AG10803 (cell line): ENCODE measurements at regions not wholly inside any gene's neighbourhood (a gene's known extent, or its start where the extent isn't known, plus 50 kb on each side); places are given as distances from the start of the nearest gene placed in this dataset.
"Not testable (repeated sequence)": the region's sequence is repeated elsewhere in the genome, so short reads cannot be mapped to it uniquely, and the experiment has no call there.

ENCODE experiments used
- DNase-seq: peaks from one replicate; pipeline ENCODE4 v3.0.0; 2010; ENCODE audit warnings: low read depth
- H3K4me3 ChIP-seq: 2 replicates; pipeline ENCODE4 v1.5.1; 2011; ENCODE audit warnings: mild to moderate bottlenecking, low read length, control low read depth
- TF ChIP-seq, protein P1 (sequence below): conservative IDR thresholded peaks from 2 replicates; pipeline ENCODE4 v1.5.1; 2011; ENCODE audit warnings: mild to moderate bottlenecking, low read length, control low read depth, inconsistent platforms

DNA sequence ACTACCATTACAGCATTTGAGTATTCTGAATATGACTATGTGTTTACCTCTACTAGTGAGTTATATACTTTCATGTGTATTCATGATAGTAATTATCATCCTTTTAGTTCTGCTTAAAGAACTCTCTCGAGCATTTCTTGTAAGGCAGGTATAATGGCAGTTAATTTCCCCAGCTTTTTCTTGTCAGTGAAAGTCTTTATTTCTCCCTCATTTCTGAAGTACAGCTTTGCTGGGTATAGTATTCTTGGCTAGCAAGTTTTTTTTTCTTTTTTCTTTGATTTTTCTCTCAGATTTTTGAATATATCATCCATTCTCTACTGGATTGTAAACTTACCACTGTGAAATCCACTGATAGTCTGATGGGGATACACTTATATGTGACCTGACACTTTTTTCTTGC, 165.9 kb upstream of the ARHGAP5 start:
- DNase-seq: no peak
- no peak overlapping the region for H3K4me3 ChIP-seq
- TF ChIP-seq, protein P1, sequence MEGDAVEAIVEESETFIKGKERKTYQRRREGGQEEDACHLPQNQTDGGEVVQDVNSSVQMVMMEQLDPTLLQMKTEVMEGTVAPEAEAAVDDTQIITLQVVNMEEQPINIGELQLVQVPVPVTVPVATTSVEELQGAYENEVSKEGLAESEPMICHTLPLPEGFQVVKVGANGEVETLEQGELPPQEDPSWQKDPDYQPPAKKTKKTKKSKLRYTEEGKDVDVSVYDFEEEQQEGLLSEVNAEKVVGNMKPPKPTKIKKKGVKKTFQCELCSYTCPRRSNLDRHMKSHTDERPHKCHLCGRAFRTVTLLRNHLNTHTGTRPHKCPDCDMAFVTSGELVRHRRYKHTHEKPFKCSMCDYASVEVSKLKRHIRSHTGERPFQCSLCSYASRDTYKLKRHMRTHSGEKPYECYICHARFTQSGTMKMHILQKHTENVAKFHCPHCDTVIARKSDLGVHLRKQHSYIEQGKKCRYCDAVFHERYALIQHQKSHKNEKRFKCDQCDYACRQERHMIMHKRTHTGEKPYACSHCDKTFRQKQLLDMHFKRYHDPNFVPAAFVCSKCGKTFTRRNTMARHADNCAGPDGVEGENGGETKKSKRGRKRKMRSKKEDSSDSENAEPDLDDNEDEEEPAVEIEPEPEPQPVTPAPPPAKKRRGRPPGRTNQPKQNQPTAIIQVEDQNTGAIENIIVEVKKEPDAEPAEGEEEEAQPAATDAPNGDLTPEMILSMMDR: no peak

DNA sequence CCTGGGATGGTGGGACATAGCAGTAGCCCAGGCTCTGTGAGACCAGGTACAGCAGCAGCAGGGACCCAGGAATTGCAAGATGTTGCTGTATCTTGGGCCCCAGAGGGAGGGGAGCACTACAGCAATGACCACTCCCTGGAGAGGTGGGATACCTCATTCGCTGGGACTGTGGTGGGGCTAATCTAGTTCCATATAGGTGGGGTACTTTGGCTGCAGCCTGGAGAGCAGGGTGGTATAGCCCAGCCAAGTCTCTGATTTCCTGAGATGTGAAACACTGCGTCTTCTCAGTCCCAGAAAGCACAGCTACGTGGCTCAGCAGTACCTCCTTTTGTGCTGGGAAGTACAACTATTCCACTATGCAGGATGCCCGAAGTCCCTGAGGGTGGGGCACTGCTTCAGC, 163.7 kb upstream of the ARHGAP5 start:
- no peak overlapping the region for H3K4me3 ChIP-seq
- TF ChIP-seq, protein P1: no peak
- DNase-seq: no peak

DNA sequence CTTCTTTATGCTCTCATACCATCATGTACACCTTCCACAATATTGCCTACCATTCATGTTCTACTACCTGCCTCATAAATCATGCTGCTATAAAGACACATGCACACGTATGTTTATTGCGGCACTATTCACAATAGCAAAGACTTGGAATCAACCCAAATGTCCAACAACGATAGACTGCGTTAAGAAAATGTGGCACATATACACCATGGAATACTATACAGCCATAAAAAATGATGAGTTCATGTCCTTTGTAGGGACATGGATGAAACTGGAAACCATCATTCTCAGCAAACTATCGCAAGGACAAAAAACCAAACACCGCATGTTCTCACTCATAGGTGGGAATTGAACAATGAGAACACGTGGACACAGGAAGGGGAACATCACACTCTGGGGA, 158.8 kb upstream of the ARHGAP5 start:
- not testable (repeated sequence) for H3K4me3 ChIP-seq, DNase-seq

DNA sequence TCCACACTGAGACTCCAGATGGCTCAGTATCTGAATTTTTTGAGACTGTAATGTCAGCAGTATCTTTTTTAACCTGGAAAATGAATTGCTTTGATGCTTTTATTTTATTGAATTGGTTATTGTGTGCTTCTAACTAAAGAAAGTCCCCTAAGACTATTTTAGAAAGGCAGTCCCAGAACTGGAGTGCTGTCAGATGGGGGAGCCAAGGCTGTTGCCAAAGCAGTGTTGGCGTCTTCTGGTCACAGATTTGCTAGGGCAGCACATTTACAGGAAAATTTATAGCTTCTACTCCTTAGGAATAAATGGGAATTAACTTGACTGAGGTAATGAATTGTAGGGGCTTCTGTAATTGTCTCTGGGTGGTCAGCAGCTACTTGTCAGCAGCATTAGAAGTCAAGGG, 157.1 kb upstream of the ARHGAP5 start:
- TF ChIP-seq, protein P1: no peak
- no peak for DNase-seq
- H3K4me3 ChIP-seq: no peak overlapping the region

DNA sequence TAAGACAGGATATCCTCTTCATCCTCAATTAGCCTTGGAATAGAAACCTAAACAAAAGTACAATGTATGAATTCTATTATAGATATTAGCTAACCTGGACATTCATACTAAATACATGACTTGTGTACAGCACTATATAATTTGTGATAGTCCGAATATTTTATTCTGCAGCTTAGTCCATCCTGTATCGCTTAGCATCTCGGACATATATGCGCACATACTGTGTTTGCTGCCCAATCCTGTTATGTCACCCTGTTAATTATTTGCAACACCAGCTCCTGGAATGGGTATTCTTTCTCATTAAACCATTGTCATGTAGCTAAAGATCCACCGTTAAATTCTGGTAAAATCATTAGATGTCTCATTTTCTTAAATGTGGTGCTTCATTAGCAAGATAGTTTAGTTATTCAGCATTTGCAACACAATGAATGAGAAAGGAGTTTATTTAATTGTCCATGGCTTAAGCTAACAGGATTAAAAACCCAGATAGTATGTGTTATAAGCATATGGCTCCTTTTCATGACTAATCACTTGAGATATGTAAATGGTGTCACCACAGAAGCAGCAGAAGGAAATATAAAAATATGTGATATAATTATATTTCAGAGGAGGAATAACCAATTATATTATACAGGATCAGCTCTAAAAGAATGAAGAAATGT, 156.0 kb upstream of the ARHGAP5 start:
- H3K4me3 ChIP-seq: no peak overlapping the region
- peak; percentile 21 for DNase-seq
- TF ChIP-seq, protein P1: no peak

DNA sequence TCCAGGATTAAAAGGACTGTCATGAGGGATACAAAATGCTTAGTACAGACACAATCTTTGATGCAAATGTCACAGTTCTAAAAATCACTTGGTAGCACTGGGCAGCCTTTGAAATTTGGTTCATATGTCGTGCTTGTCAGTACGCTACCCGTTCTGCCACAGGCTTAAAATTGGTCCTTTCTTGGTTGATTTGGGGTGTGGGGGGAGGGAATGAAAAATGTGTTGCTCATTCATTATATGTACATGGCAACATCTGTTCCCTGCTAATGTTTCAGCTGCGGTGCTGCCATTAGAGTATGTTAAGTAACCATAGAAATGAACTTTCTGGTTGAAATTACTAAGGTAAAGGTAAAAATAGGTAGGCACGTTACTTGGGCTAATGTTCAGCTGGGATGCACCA, 155.4 kb upstream of the ARHGAP5 start:
- no peak overlapping the region for H3K4me3 ChIP-seq
- DNase-seq: no peak

DNA sequence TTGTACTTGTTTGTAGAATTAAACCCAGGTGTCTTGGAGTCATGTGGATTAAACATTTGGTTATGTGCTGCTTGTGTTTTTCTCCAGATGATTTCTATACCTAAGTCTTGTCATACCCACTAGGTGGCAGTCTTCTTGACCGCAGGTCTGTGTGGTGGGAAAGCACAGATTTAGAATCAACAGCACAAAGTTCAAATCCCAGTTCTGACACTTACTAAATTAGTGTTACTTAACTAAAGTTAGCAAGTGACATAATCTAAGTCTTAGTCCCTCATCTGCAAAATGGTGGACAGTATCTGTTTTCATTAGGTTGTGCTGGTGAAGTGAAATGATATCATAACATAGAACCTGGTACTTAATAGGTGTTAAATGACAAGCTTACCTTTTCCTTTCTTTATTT, 151.0 kb upstream of the ARHGAP5 start:
- TF ChIP-seq, protein P1: peak; percentile 46
- H3K4me3 ChIP-seq: no peak overlapping the region
- peak; percentile 35 for DNase-seq

More for the DNA sequence above, 155.4 kb upstream of the ARHGAP5 start:
- TF ChIP-seq, protein P1: no peak
